ENCODE measurements at regions not wholly inside any gene's neighbourhood (a gene's known extent, or its start where the extent isn't known, plus 50 kb on each side); places are given as distances from the start of the nearest gene placed in this dataset.

- Histone ChIP-seq H3K9me2 (replicated peaks; ENCODE audit: low read depth, low read length) (no peaks in the 10 kb centered on the region), H3K27me3 (ENCODE audit: insufficient read depth, low read length, poor library complexity, severe bottlenecking) (no peaks in the 10 kb centered on the region), H3K9me3 (ENCODE audit: insufficient read depth, low read depth, low read length) (no peaks in the 10 kb centered on the region), H3K4me1 (ENCODE audit: insufficient read depth, low read length, poor library complexity, severe bottlenecking) (no peaks in the 10 kb centered on the region), H3F3A (ENCODE audit: low read depth) (no peaks in the 10 kb centered on the region), H3K4me3 (ENCODE audit: low read length, poor library complexity, severe bottlenecking) (no peak overlapping the region), H3K79me2 (ENCODE audit: insufficient read depth, low read length) (no peaks in the 10 kb centered on the region), H3K4me2 (ENCODE audit: low read depth, low read length, poor library complexity, severe bottlenecking) (no peak overlapping the region), H3K36me3 (ENCODE audit: insufficient read depth, low read length) (no peaks in the 10 kb centered on the region), H2AFZ (ENCODE audit: low read length) (no peak overlapping the region), H3K9ac (ENCODE audit: low read depth, low read length, poor library complexity, severe bottlenecking) (no peak overlapping the region), H4K20me1 (ENCODE audit: insufficient read depth, low read length, poor library complexity, severe bottlenecking) (no peaks in the 10 kb centered on the region)
- no peak for TF ChIP-seq EZH2phosphoT487 (IDR thresholded peaks at IDR 0.05; ENCODE audit: borderline replicate concordance)
- TF ChIP-seq CTCF (conservative IDR thresholded peaks at IDR 0.05; ENCODE audit: low read length), result peak; percentile 83
Measured at GRCh38 chr7:4610768-4611467, 71.2 kb upstream of the FOXK1 start.

GRCh38 chr7:4612237-4612636 lies 69.9 kb upstream of the FOXK1 start:
- Histone ChIP-seq H2AFZ (ENCODE audit: low read length) (0 out of 2 replicates have a peak overlapping the region, but pooled peaks have one; percentile 19), H3K27me3 (ENCODE audit: insufficient read depth, low read length, poor library complexity, severe bottlenecking) (no peaks in the 10 kb centered on the region), H3K4me2 (ENCODE audit: low read depth, low read length, poor library complexity, severe bottlenecking) (no peak overlapping the region)

GRCh38 chr7:4612939-4613841 lies 68.9 kb upstream of the FOXK1 start:
- peak overlapping the region; percentile 47 for H2AFZ ChIP-seq (ENCODE audit: low read length)
- H3K27me3 ChIP-seq (ENCODE audit: insufficient read depth, low read length, poor library complexity, severe bottlenecking), result no peaks in the 10 kb centered on the region
- no peaks in the 10 kb centered on the region for H3K36me3 ChIP-seq (ENCODE audit: insufficient read depth, low read length)
- no peaks in the 10 kb centered on the region for H3K9me2 ChIP-seq (replicated peaks; ENCODE audit: low read depth, low read length)
- H3K4me2 ChIP-seq (ENCODE audit: low read depth, low read length, poor library complexity, severe bottlenecking), result peak overlapping the region; percentile 30
- H3K9me3 ChIP-seq (ENCODE audit: insufficient read depth, low read depth, low read length), result no peaks in the 10 kb centered on the region
- no peaks in the 10 kb centered on the region for H3F3A ChIP-seq (ENCODE audit: low read depth)
- no peaks in the 10 kb centered on the region for H4K20me1 ChIP-seq (ENCODE audit: insufficient read depth, low read length, poor library complexity, severe bottlenecking)
- H3K4me1 ChIP-seq (ENCODE audit: insufficient read depth, low read length, poor library complexity, severe bottlenecking), result no peaks in the 10 kb centered on the region
- no peak overlapping the region for H3K4me3 ChIP-seq (ENCODE audit: low read length, poor library complexity, severe bottlenecking)
- no peaks in the 10 kb centered on the region for H3K79me2 ChIP-seq (ENCODE audit: insufficient read depth, low read length)
- H3K9ac ChIP-seq (ENCODE audit: low read depth, low read length, poor library complexity, severe bottlenecking), result no peak overlapping the region
- TF ChIP-seq EZH2phosphoT487 (IDR thresholded peaks at IDR 0.05; ENCODE audit: borderline replicate concordance) (no peak), CTCF (conservative IDR thresholded peaks at IDR 0.05; ENCODE audit: low read length) (no peak)

More at GRCh38 chr7:4612237-4612636, 69.9 kb upstream of the FOXK1 start:
- Histone ChIP-seq H3K36me3 (ENCODE audit: insufficient read depth, low read length) (no peaks in the 10 kb centered on the region), H4K20me1 (ENCODE audit: insufficient read depth, low read length, poor library complexity, severe bottlenecking) (no peaks in the 10 kb centered on the region), H3K9me3 (ENCODE audit: insufficient read depth, low read depth, low read length) (no peaks in the 10 kb centered on the region), H3F3A (ENCODE audit: low read depth) (no peaks in the 10 kb centered on the region), H3K4me3 (ENCODE audit: low read length, poor library complexity, severe bottlenecking) (no peak overlapping the region), H3K9ac (ENCODE audit: low read depth, low read length, poor library complexity, severe bottlenecking) (no peak overlapping the region), H3K4me1 (ENCODE audit: insufficient read depth, low read length, poor library complexity, severe bottlenecking) (no peaks in the 10 kb centered on the region), H3K79me2 (ENCODE audit: insufficient read depth, low read length) (no peaks in the 10 kb centered on the region), H3K9me2 (replicated peaks; ENCODE audit: low read depth, low read length) (no peaks in the 10 kb centered on the region)
- TF ChIP-seq CTCF (conservative IDR thresholded peaks at IDR 0.05; ENCODE audit: low read length), result no peak
- TF ChIP-seq EZH2phosphoT487 (IDR thresholded peaks at IDR 0.05; ENCODE audit: borderline replicate concordance), result no peak

All from Loucy (cell line).